M059J (cell line): ENCODE measurements at regions not wholly inside any gene's neighbourhood (a gene's known extent, or its start where the extent isn't known, plus 50 kb on each side); places are given as distances from the start of the nearest gene placed in this dataset.
A peak's percentile ranks its signal among the peaks of the same experiment; 100 is the strongest.

Source experiments
- DNase-seq: peaks from one replicate; pipeline ENCODE4 v3.0.0-alpha.2; 2012; ENCODE audit warnings: low read depth

- no peak for DNase-seq
Measured at GRCh38 chr4:149928507-149928906, 112.9 kb upstream of the IQCM start.

GRCh38 chr4:149931431-149931830 lies 115.8 kb upstream of the IQCM start:
- no peak for DNase-seq

- peak; percentile 1 for DNase-seq
Measured at GRCh38 chr4:149932188-149932587, 116.5 kb upstream of the IQCM start.

- no peak for DNase-seq
Measured at GRCh38 chr4:149933120-149933519, 117.5 kb upstream of the IQCM start.

- peak; percentile 2 for DNase-seq
Measured at GRCh38 chr4:149933883-149934282, 118.2 kb upstream of the IQCM start.

GRCh38 chr4:149949381-149949780 lies 128.9 kb upstream of the DCLK2 start:
- no peak for DNase-seq

GRCh38 chr4:149951152-149951900 lies 126.9 kb upstream of the DCLK2 start:
- no peak for DNase-seq

- no peak for DNase-seq
Measured at GRCh38 chr4:149952101-149952500, 126.1 kb upstream of the DCLK2 start.

GRCh38 chr4:149952716-149953115 lies 125.5 kb upstream of the DCLK2 start:
- DNase-seq: no peak

- DNase-seq: no peak
Measured at GRCh38 chr4:149955780-149956390, 122.4 kb upstream of the DCLK2 start.

- DNase-seq: no peak
Measured at GRCh38 chr4:149956678-149957077, 121.6 kb upstream of the DCLK2 start.

- DNase-seq: peak; percentile 55
Measured at GRCh38 chr4:149961876-149962597, 116.2 kb upstream of the DCLK2 start.

- DNase-seq: peak; percentile 18
Measured at GRCh38 chr4:149964001-149964796, 114.0 kb upstream of the DCLK2 start.

- DNase-seq: no peak
Measured at GRCh38 chr4:149965206-149965605, 113.0 kb upstream of the DCLK2 start.

- DNase-seq: no peak
Measured at GRCh38 chr4:149972407-149972806, 105.8 kb upstream of the DCLK2 start.

GRCh38 chr4:149973181-149973580 lies 105.1 kb upstream of the DCLK2 start:
- no peak for DNase-seq

GRCh38 chr4:149975172-149975571 lies 103.1 kb upstream of the DCLK2 start:
- DNase-seq: no peak

GRCh38 chr4:149980121-149980682 lies 98.0 kb upstream of the DCLK2 start:
- no peak for DNase-seq

GRCh38 chr4:149980941-149981340 lies 97.3 kb upstream of the DCLK2 start:
- DNase-seq: peak; percentile 61

- no peak for DNase-seq
Measured at GRCh38 chr4:149983401-149983800, 94.8 kb upstream of the DCLK2 start.

GRCh38 chr4:149983931-149984330 lies 94.3 kb upstream of the DCLK2 start:
- no peak for DNase-seq

- DNase-seq: no peak
Measured at GRCh38 chr4:149985981-149986380, 92.3 kb upstream of the DCLK2 start.
